MCF 10A (cell line): ENCODE measurements at regions not wholly inside any gene's neighbourhood (a gene's known extent, or its start where the extent isn't known, plus 50 kb on each side); places are given as distances from the start of the nearest gene placed in this dataset.

Experiments used
- BruUV-seq: library from RNA; stranded (reverse); fragments of 400-500 nt; replicated peaks from 2 replicates; lab custom pipeline; 2021; lab: Mats Ljungman, UMichigan
- CTCF ChIA-PET: fragments of 300-600 bp; sonication (Branson Sonifier 250); formaldehyde crosslinking; extraction: SDS; loops from one replicate; lab custom pipeline; 2021; ENCODE audit warnings: antibody characterized with exemption, inconsistent platforms; lab: Yijun Ruan, JAX
- POLR2A ChIA-PET: fragments of 300-600, 350-650 bp; sonication (Branson Sonifier 250); formaldehyde crosslinking; extraction: SDS; loops from one replicate; lab custom pipeline; 2020; ENCODE audit warnings: antibody characterized with exemption, inconsistent platforms; lab: Yijun Ruan, JAX
- DNase-seq: peaks from one replicate; pipeline ENCODE4 v3.0.0-alpha.2; 2018; ENCODE audit not compliant: unreplicated experiment
- H3K27ac Mint-ChIP-seq: one replicate; pipeline ENCODE4 v1.8.0; 2022; ENCODE audit warnings: mild to moderate bottlenecking, low read depth, mixed read lengths; ENCODE audit not compliant: unreplicated experiment
- H3K27me3 Mint-ChIP-seq: one replicate; pipeline ENCODE4 v1.8.0; 2022; ENCODE audit warnings: mixed read lengths; ENCODE audit not compliant: insufficient read depth, unreplicated experiment
- H3K36me3 Mint-ChIP-seq: one replicate; pipeline ENCODE4 v1.8.0; 2022; ENCODE audit warnings: mild to moderate bottlenecking, moderate library complexity, mixed read lengths; ENCODE audit not compliant: insufficient read depth, unreplicated experiment
- H3K4me1 Mint-ChIP-seq: one replicate; pipeline ENCODE4 v1.8.0; 2022; ENCODE audit warnings: mixed read lengths; ENCODE audit not compliant: insufficient read depth, unreplicated experiment
- H3K4me3 Mint-ChIP-seq: one replicate; pipeline ENCODE4 v1.8.0; 2022; ENCODE audit warnings: mild to moderate bottlenecking, moderate library complexity, mixed read lengths; ENCODE audit not compliant: unreplicated experiment
- H3K9me3 Mint-ChIP-seq: one replicate; pipeline ENCODE4 v1.8.0; 2022; ENCODE audit warnings: mixed read lengths; ENCODE audit not compliant: unreplicated experiment
- intact Hi-C: fragments of 100-400 bp; cut with micrococcal nuclease; formaldehyde crosslinking; loops from 2 replicates; pipeline ENCODE4 v1.14.1; 2022
- TF ChIP-seq, protein P1 (sequence below): fragments of 200-600 bp; IDR thresholded peaks from one replicate; pipeline ENCODE4 v1.8.0; 2022; ENCODE audit warnings: antibody characterized with exemption, mild to moderate bottlenecking; ENCODE audit not compliant: unreplicated experiment

DNA sequence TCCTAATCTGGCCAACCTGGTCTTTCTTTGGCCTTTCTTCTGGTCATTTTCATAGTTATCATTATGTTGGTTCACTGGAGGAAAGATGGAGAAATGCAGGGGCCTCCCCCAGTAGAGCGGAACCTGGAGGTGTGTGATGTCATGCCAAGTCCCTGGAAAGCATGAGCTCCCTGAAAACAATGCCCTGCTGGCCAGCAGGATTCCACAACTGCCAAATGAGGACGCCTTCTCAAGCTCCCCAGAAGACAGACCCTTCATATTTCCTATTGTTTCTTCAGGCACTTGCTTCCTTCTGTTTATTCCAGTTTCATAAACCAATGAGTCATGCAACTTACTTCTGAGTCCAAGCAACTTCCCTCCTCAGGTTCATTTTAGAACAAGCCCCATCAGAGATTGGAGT lies 339.0 kb downstream of the GATA3 start:
- intact Hi-C loops = no loop called here
- no peak for DNase-seq
- Mint-ChIP-seq H3K27ac (no peak overlapping the region), H3K4me1 (peaks cover 7% of the 10 kb centered on the region), H3K27me3 (no peaks in the 10 kb centered on the region), H3K9me3 (no peaks in the 10 kb centered on the region), H3K4me3 (no peak overlapping the region), H3K36me3 (peaks cover 6% of the 10 kb centered on the region)
- ChIA-PET POLR2A (no interaction called here), CTCF (interaction anchor here (0.7 kb wide), 1 partner anchor 41 kb away, joined by 3 read pairs; no protein-coding TSS in a partner anchor)
- no TSS peak for BruUV-seq
- TF ChIP-seq, protein P1, sequence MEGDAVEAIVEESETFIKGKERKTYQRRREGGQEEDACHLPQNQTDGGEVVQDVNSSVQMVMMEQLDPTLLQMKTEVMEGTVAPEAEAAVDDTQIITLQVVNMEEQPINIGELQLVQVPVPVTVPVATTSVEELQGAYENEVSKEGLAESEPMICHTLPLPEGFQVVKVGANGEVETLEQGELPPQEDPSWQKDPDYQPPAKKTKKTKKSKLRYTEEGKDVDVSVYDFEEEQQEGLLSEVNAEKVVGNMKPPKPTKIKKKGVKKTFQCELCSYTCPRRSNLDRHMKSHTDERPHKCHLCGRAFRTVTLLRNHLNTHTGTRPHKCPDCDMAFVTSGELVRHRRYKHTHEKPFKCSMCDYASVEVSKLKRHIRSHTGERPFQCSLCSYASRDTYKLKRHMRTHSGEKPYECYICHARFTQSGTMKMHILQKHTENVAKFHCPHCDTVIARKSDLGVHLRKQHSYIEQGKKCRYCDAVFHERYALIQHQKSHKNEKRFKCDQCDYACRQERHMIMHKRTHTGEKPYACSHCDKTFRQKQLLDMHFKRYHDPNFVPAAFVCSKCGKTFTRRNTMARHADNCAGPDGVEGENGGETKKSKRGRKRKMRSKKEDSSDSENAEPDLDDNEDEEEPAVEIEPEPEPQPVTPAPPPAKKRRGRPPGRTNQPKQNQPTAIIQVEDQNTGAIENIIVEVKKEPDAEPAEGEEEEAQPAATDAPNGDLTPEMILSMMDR = no peak

DNA sequence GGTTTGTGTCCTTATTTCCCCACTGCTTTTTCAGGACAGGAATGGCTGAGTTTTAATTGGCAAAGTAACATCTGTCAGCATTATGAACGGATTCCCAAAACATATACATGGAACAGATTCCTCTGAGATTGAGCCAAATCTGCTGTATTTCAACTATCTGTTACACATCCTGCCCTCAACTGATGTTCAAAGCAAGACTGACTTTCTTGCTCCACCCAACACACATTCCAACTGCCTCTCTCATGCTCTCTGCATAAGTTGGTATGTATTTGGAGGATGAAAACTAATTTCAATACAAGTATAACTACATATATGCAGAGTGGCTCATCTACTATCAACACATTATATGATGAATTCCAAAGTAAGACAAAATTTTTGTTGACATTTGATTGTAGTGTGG lies 342.2 kb downstream of the GATA3 start:
- H3K27ac Mint-ChIP-seq = no peak overlapping the region
- POLR2A ChIA-PET = no interaction called here
- TF ChIP-seq, protein P1 = no peak
- CTCF ChIA-PET = no interaction called here
- intact Hi-C loops = no loop called here
- H3K27me3 Mint-ChIP-seq = no peaks in the 10 kb centered on the region
- peaks cover 7% of the 10 kb centered on the region for H3K4me1 Mint-ChIP-seq
- BruUV-seq = no TSS peak
- H3K36me3 Mint-ChIP-seq = peaks cover 6% of the 10 kb centered on the region
- no peak overlapping the region for H3K4me3 Mint-ChIP-seq
- no peak for DNase-seq
- no peaks in the 10 kb centered on the region for H3K9me3 Mint-ChIP-seq

DNA sequence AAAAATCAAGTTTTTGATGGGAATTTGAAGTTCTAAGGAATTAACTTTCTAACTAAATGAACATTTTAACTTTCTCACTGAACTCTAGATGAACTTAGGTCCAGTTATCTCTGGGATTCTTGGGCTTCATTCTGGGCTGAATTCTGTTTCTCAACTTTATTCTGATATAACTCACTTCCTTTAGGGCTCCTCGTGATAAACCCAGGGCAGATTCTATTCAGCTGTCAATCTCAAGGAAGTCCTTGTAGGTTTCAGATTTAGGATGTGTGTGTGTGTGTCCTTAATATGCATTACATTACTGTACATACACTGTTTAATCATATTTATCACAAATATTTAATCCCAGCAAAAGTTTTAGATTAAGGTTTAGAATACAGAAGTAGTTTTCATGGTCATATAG lies 344.3 kb downstream of the GATA3 start:
- Mint-ChIP-seq H3K36me3 (peaks cover 6% of the 10 kb centered on the region), H3K27me3 (no peaks in the 10 kb centered on the region), H3K9me3 (no peaks in the 10 kb centered on the region), H3K27ac (no peak overlapping the region), H3K4me3 (no peak overlapping the region), H3K4me1 (peaks cover 7% of the 10 kb centered on the region)
- intact Hi-C loops = no loop called here
- CTCF ChIA-PET = no interaction called here
- TF ChIP-seq, protein P1 = no peak
- no peak for DNase-seq
- no TSS peak for BruUV-seq
- POLR2A ChIA-PET = interaction anchor here (0.7 kb wide), 1 partner anchor 10 kb away, joined by 3 read pairs; no protein-coding TSS in a partner anchor

DNA sequence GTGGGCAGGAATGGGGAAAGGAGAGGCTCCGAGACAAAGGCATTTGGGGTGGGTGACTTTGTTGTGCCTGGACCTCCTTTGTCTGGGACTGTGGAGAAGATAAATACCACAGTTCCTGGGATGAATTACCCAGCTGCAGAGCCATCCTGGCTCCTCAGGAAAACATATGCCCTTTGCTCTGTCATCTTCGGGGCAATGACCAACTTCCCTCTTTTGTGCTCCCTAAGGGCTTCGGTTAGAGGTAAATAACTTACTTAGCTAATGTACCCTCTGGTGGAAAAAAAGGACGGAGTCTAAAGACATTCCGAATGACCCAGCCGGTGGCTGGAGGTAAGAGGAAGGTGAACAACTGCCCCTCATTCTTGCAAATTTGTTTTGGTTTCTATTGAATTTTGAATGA lies 345.7 kb downstream of the GATA3 start:
- ChIA-PET POLR2A (no interaction called here), CTCF (interaction anchor here (1.1 kb wide), 1 partner anchor 686 kb away, joined by 4 read pairs; no protein-coding TSS in a partner anchor)
- Mint-ChIP-seq H3K36me3 (peaks cover 3% of the 10 kb centered on the region), H3K4me3 (no peak overlapping the region), H3K27ac (no peak overlapping the region), H3K27me3 (no peaks in the 10 kb centered on the region), H3K4me1 (peaks cover 15% of the 10 kb centered on the region), H3K9me3 (no peaks in the 10 kb centered on the region)
- TF ChIP-seq, protein P1 = no peak
- intact Hi-C loops = no loop called here
- BruUV-seq = no TSS peak
- no peak for DNase-seq
